ENCODE measurements at regions not wholly inside any gene's neighbourhood (a gene's known extent, or its start where the extent isn't known, plus 50 kb on each side); places are given as distances from the start of the nearest gene placed in this dataset.

DNA sequence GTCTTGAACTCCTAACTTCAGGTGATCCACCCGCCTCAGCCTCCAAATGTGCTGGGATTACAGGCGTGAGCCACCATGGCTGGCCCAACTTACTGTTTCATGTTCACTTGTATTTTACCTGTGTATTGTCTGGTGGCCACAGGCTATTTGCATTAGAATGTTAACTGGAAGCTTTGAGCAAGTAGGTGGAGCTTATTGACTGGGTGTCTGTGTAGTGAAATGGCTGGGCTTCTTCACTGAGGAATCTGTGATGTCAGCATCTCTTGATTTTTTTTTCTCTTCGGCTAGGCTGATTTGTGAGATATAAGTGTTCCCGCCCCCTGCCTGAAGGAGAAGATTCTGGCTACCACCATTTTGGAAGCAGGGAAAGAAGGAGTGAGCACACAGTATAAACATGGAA is 237.8 kb upstream of the PEX5L start:
- Histone ChIP-seq H3K27me3 (ENCODE audit: control insufficient read depth, insufficient read depth, low read length) (no peaks in the 10 kb centered on the region), H3K9me3 (ENCODE audit: control insufficient read depth in 2 of 2, low read length in 2 of 2) (peaks cover 0 to 3% of the 10 kb centered on the region in 2 experiments), H3K36me3 (ENCODE audit: control insufficient read depth, insufficient read depth, low read length) (no peaks in the 10 kb centered on the region), H3K27ac (ENCODE audit: insufficient read depth, low read length, poor library complexity, severe bottlenecking) (no peak overlapping the region), H3K4me1 (ENCODE audit: control insufficient read depth, insufficient read depth, low read length, poor library complexity, severe bottlenecking) (no peaks in the 10 kb centered on the region), H3K4me3 (ENCODE audit: low read depth, low read length) (no peak overlapping the region)
- Mint-ChIP-seq H3K4me3 (no peak overlapping the region), H3K27me3 (no peaks in the 10 kb centered on the region), H3K27ac (no peak overlapping the region), H3K9me3 (peaks cover 1 to 9% (median 6%) of the 10 kb centered on the region in 7 donors), H3K4me1 (peaks cover 0 to 5% (median 0%) of the 10 kb centered on the region in 4 donors), H3K36me3 (no peaks in the 10 kb centered on the region)
- DNase-seq, result no peak
- no peak for ATAC-seq (ENCODE audit: low read depth in 2 of 2)

DNA sequence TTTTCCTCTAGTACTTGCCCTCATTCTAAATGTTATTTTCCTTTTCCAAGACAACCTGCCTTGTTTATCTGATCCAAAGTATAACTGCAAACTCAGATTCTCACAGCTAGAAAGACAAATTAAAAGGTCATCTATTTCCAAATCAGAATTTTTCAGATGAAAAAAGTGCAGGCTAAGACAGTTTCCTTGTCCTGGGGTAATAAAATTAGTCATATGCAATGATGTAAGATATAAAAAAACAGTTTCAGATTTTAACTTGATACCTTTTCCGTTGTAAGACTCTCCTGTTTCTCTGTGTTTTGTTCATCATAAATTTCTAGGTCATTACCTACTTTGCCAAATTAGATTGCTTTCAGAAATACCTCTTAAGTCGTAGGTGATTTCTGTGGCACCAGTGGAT is 238.4 kb upstream of the PEX5L start:
- peaks cover 0 to 5% (median 0%) of the 10 kb centered on the region in 4 donors for H3K4me1 Mint-ChIP-seq
- no peak for DNase-seq
- Histone ChIP-seq H3K4me1 (ENCODE audit: control insufficient read depth, insufficient read depth, low read length, poor library complexity, severe bottlenecking) (no peaks in the 10 kb centered on the region), H3K9me3 (ENCODE audit: control insufficient read depth in 2 of 2, low read length in 2 of 2) (peaks cover 0 to 3% of the 10 kb centered on the region in 2 experiments), H3K27me3 (ENCODE audit: control insufficient read depth, insufficient read depth, low read length) (no peaks in the 10 kb centered on the region), H3K4me3 (ENCODE audit: low read depth, low read length) (no peak overlapping the region), H3K27ac (ENCODE audit: insufficient read depth, low read length, poor library complexity, severe bottlenecking) (no peak overlapping the region), H3K36me3 (ENCODE audit: control insufficient read depth, insufficient read depth, low read length) (no peaks in the 10 kb centered on the region)
- H3K27ac Mint-ChIP-seq, result no peak overlapping the region
- H3K9me3 Mint-ChIP-seq, result peaks cover 1 to 9% (median 4%) of the 10 kb centered on the region in 7 donors
- ATAC-seq (ENCODE audit: low read depth in 2 of 2), result no peak
- no peak overlapping the region for H3K4me3 Mint-ChIP-seq
- H3K36me3 Mint-ChIP-seq, result no peaks in the 10 kb centered on the region
- H3K27me3 Mint-ChIP-seq, result no peaks in the 10 kb centered on the region

DNA sequence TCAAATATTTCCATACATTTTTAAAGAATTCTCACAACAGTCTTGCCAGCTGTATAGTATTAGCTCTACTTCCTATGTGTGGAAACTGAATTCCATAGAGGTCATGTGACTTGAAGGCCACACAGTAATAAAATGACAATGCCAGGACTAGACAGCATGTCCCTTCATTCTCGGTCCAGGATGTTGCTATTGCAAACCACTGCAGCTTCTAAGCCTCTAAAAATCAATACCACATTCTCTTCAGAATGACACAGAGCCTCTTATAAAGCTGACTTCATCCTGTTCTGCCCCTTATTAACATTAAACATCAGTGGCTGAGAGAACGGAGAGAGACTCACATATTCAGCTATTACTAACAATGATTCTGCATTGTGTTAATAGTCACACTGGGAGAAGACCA is 240.3 kb upstream of the PEX5L start:
- Mint-ChIP-seq H3K9me3 (peaks cover 1 to 5% (median 3%) of the 10 kb centered on the region in 7 donors), H3K36me3 (no peaks in the 10 kb centered on the region), H3K27me3 (no peaks in the 10 kb centered on the region), H3K4me1 (peaks cover 0 to 5% (median 0%) of the 10 kb centered on the region in 4 donors), H3K4me3 (no peak overlapping the region), H3K27ac (no peak overlapping the region)
- DNase-seq (no peak), ATAC-seq (ENCODE audit: low read depth in 2 of 2) (no peak)
- no peak overlapping the region for H3K27ac ChIP-seq (ENCODE audit: insufficient read depth, low read length, poor library complexity, severe bottlenecking)
- no peak overlapping the region for H3K4me3 ChIP-seq (ENCODE audit: low read depth, low read length)
- H3K27me3 ChIP-seq (ENCODE audit: control insufficient read depth, insufficient read depth, low read length), result no peaks in the 10 kb centered on the region
- H3K9me3 ChIP-seq (ENCODE audit: control insufficient read depth in 2 of 2, low read length in 2 of 2), result peaks cover 0 to 3% of the 10 kb centered on the region in 2 experiments
- H3K36me3 ChIP-seq (ENCODE audit: control insufficient read depth, insufficient read depth, low read length), result no peaks in the 10 kb centered on the region
- H3K4me1 ChIP-seq (ENCODE audit: control insufficient read depth, insufficient read depth, low read length, poor library complexity, severe bottlenecking), result no peaks in the 10 kb centered on the region

DNA sequence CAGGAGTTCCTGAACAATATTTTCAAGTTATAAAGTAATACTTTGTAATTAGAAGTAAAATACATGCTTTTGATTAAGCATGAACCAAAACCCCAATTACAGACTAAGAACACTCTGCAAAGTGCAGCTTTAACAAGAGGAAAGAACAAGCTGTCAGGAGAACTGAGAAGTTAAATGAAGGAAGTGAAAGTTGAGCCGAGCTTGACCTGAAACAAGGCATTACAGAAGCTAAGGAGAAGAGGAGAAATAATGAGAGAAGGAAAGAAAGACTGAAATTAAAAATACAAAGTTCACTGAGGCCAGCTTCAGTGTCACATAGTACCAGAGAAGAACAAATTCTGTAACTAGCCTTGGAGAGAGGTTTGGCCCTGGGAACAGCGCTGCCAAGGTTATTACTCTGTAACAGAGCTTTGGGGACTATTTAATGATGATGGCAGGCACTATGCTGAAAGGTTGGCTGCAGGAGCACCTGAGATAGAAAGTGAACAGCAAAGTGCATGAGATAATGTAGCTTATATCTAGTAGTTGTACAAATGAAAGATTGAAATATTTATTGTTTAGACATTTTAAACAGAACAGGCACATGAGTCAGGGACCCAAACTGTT is 241.9 kb upstream of the PEX5L start:
- no peak overlapping the region for H3K27ac ChIP-seq (ENCODE audit: insufficient read depth, low read length, poor library complexity, severe bottlenecking)
- H3K4me3 ChIP-seq (ENCODE audit: low read depth, low read length), result no peak overlapping the region
- Mint-ChIP-seq H3K36me3 (no peaks in the 10 kb centered on the region), H3K27ac (no peak overlapping the region), H3K27me3 (no peaks in the 10 kb centered on the region), H3K9me3 (peaks cover 0 to 5% (median 3%) of the 10 kb centered on the region in 7 donors), H3K4me3 (no peak overlapping the region), H3K4me1 (peaks cover 0 to 5% (median 0%) of the 10 kb centered on the region in 4 donors)
- no peaks in the 10 kb centered on the region for H3K9me3 ChIP-seq (ENCODE audit: control insufficient read depth in 2 of 2, low read length in 2 of 2)
- no peaks in the 10 kb centered on the region for H3K27me3 ChIP-seq (ENCODE audit: control insufficient read depth, insufficient read depth, low read length)
- DNase-seq (no peak), ATAC-seq (ENCODE audit: low read depth in 2 of 2) (no peak)
- H3K4me1 ChIP-seq (ENCODE audit: control insufficient read depth, insufficient read depth, low read length, poor library complexity, severe bottlenecking), result no peaks in the 10 kb centered on the region
- H3K36me3 ChIP-seq (ENCODE audit: control insufficient read depth, insufficient read depth, low read length), result no peaks in the 10 kb centered on the region

DNA sequence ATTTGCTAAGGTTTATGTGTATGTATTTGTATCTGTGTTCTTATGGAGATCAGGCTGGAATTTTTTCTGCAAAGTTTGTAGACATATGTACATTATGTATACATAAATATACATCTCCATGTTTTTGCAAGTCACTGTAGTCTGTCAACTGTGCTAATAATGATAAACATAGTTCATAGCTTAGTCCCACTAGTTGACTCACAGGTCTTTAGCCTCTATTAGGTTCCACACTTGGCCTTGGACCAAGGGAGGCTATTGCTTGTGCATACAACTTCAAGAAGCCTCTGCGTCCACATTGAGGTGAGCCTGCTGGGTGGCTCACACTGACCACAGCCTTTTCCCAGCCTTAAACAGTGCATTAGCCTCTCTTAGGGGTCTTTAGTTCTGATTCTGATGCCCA is 243.8 kb upstream of the PEX5L start:
- no peak for ATAC-seq (ENCODE audit: low read depth in 2 of 2)
- Mint-ChIP-seq H3K36me3 (no peaks in the 10 kb centered on the region), H3K27ac (no peak overlapping the region), H3K27me3 (no peaks in the 10 kb centered on the region), H3K9me3 (peaks cover 0 to 6% (median 2%) of the 10 kb centered on the region in 7 donors), H3K4me1 (peaks cover 0 to 5% (median 0%) of the 10 kb centered on the region in 4 donors), H3K4me3 (no peak overlapping the region)
- Histone ChIP-seq H3K4me1 (ENCODE audit: control insufficient read depth, insufficient read depth, low read length, poor library complexity, severe bottlenecking) (no peaks in the 10 kb centered on the region), H3K27me3 (ENCODE audit: control insufficient read depth, insufficient read depth, low read length) (no peaks in the 10 kb centered on the region), H3K36me3 (ENCODE audit: control insufficient read depth, insufficient read depth, low read length) (no peaks in the 10 kb centered on the region), H3K27ac (ENCODE audit: insufficient read depth, low read length, poor library complexity, severe bottlenecking) (no peak overlapping the region), H3K9me3 (ENCODE audit: control insufficient read depth in 2 of 2, low read length in 2 of 2) (no peaks in the 10 kb centered on the region), H3K4me3 (ENCODE audit: low read depth, low read length) (no peak overlapping the region)
- no peak for DNase-seq

DNA sequence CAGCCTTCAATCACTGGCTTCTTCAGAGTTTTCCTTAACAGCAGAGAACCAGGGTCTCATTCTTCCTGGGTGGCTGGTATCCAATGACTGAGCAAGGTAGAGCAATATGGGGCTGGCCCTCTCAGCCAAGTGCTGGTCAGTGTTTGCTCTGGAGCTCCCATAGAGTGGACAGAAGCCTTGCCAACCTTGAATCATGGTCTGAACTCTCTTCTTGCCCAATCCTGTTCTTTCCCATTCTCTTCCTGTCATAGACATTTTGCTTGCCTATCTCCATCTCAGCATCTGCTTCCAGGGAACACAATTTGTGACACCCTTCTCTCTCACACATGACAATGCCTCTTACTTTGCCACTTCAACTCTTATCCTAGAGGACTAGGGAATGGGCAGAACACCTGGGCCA is 245.6 kb upstream of the PEX5L start:
- no peaks in the 10 kb centered on the region for H3K9me3 ChIP-seq (ENCODE audit: control insufficient read depth in 2 of 2, low read length in 2 of 2)
- ATAC-seq (ENCODE audit: low read depth in 2 of 2) (no peak), DNase-seq (no peak)
- H3K27me3 ChIP-seq (ENCODE audit: control insufficient read depth, insufficient read depth, low read length), result no peaks in the 10 kb centered on the region
- H3K4me3 ChIP-seq (ENCODE audit: low read depth, low read length), result no peak overlapping the region
- Mint-ChIP-seq H3K27me3 (no peaks in the 10 kb centered on the region), H3K36me3 (no peaks in the 10 kb centered on the region), H3K4me1 (peaks cover 0 to 5% (median 0%) of the 10 kb centered on the region in 4 donors), H3K4me3 (no peak overlapping the region), H3K27ac (no peak overlapping the region), H3K9me3 (peaks cover 0 to 8% (median 0%) of the 10 kb centered on the region in 7 donors)
- H3K4me1 ChIP-seq (ENCODE audit: control insufficient read depth, insufficient read depth, low read length, poor library complexity, severe bottlenecking), result no peaks in the 10 kb centered on the region
- H3K36me3 ChIP-seq (ENCODE audit: control insufficient read depth, insufficient read depth, low read length), result no peaks in the 10 kb centered on the region
- H3K27ac ChIP-seq (ENCODE audit: insufficient read depth, low read length, poor library complexity, severe bottlenecking), result no peak overlapping the region

DNA sequence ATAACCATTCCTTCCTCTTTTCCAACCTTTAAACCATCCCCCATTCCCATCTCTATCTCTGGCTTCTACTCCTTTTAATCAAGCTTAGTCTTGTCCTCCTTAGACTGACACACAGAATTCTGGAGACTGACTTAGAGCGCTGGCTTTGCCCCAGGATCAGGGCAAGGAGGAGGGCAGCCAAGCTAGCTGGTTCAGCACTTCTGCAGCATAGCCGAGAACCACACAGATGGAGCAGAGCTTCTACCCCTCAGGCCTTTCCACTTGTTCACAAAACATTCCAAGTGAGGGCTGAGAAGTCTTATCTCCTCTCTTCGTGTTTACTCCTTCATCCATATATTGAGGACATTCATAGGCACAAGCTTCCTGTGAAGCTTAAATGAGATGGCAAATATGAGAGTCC is 246.5 kb upstream of the PEX5L start:
- Histone ChIP-seq H3K4me1 (ENCODE audit: control insufficient read depth, insufficient read depth, low read length, poor library complexity, severe bottlenecking) (no peaks in the 10 kb centered on the region), H3K4me3 (ENCODE audit: low read depth, low read length) (no peak overlapping the region), H3K27me3 (ENCODE audit: control insufficient read depth, insufficient read depth, low read length) (no peaks in the 10 kb centered on the region), H3K9me3 (ENCODE audit: control insufficient read depth in 2 of 2, low read length in 2 of 2) (no peaks in the 10 kb centered on the region), H3K27ac (ENCODE audit: insufficient read depth, low read length, poor library complexity, severe bottlenecking) (no peak overlapping the region), H3K36me3 (ENCODE audit: control insufficient read depth, insufficient read depth, low read length) (no peaks in the 10 kb centered on the region)
- Mint-ChIP-seq H3K36me3 (no peaks in the 10 kb centered on the region), H3K27me3 (no peaks in the 10 kb centered on the region), H3K4me3 (no peak overlapping the region), H3K27ac (no peak overlapping the region), H3K4me1 (peaks cover 0 to 4% (median 0%) of the 10 kb centered on the region in 4 donors), H3K9me3 (peaks cover 0 to 5% (median under 1%) of the 10 kb centered on the region in 7 donors)
- DNase-seq (no peak), ATAC-seq (ENCODE audit: low read depth in 2 of 2) (no peak)

DNA sequence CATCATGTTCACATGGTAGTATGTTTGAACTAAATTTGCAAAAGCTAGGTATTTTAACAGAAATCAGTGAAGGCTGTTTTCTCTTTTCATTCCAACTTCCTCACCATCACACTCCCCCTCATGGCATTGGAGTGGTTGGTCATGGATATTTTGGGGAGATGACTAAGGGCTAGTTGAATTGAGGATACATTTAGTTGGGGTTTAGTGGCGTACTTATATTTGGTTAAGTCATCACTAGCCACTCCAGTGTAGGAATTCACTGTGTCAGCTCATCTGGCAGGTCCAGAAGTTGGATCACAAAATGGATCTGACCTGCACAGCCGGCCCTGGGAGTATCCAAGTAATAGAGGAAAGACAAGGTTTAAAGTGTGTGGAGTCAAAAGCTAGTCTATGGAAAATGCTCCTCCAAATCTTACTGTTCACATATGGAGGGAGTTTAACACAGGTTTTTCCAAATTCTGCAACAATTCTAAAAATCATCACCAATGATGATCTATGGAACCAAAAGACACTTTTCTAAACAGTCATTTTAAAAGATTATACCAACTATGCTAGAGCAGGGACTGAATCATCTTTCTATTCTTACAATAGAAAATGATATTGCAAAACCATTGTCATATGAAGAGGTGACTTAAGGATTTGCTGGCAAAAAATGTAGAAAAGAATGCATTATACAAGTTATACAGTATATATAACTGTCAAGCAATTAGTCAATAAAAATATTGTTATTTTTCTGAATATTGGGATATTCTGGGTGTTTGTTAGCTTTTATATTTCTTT is 247.8 kb upstream of the PEX5L start:
- Histone ChIP-seq H3K36me3 (ENCODE audit: control insufficient read depth, insufficient read depth, low read length) (no peaks in the 10 kb centered on the region), H3K9me3 (ENCODE audit: control insufficient read depth in 2 of 2, low read length in 2 of 2) (no peaks in the 10 kb centered on the region), H3K4me1 (ENCODE audit: control insufficient read depth, insufficient read depth, low read length, poor library complexity, severe bottlenecking) (no peaks in the 10 kb centered on the region), H3K27ac (ENCODE audit: insufficient read depth, low read length, poor library complexity, severe bottlenecking) (no peak overlapping the region), H3K4me3 (ENCODE audit: low read depth, low read length) (no peak overlapping the region), H3K27me3 (ENCODE audit: control insufficient read depth, insufficient read depth, low read length) (no peaks in the 10 kb centered on the region)
- no peak overlapping the region for H3K27ac Mint-ChIP-seq
- no peaks in the 10 kb centered on the region for H3K36me3 Mint-ChIP-seq
- no peak overlapping the region for H3K4me3 Mint-ChIP-seq
- H3K9me3 Mint-ChIP-seq, result peaks cover 0 to 5% (median 0%) of the 10 kb centered on the region in 7 donors
- ATAC-seq (ENCODE audit: low read depth in 2 of 2), result no peak
- no peaks in the 10 kb centered on the region for H3K27me3 Mint-ChIP-seq
- H3K4me1 Mint-ChIP-seq, result no peaks in the 10 kb centered on the region
- DNase-seq, result no peak
